ENCODE measurements at regions not wholly inside any gene's neighbourhood (a gene's known extent, or its start where the extent isn't known, plus 50 kb on each side); places are given as distances from the start of the nearest gene placed in this dataset.

DNA sequence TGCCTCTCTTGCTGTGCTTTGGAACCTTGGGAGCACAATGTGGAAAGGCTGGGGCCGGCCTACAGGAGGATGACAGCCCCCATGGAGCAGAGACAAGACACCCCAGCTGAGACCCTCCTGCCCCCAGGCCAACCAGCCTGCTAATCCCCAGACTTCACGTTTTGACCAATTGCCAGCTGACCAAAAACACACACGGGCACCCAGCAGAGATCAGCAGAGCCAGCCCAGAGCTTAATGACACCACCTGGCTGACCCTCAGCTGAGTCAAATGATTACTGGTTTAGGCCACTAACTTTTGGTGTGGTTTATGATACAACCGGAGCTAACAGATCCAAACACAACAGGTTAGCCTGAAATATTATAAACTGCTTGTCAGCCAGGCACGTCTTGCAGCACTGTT lies 111.2 kb upstream of the KIF5B start:
- Histone ChIP-seq H3K4me1 (no peaks in the 10 kb centered on the region), H3K36me3 (no peaks in the 10 kb centered on the region), H3K9me3 (no peaks in the 10 kb centered on the region), H3K27me3 (no peaks in the 10 kb centered on the region), H3K9ac (ENCODE audit: low read depth in 2 of 2, low read length in 2 of 2) (no peak overlapping the region), H3K4me3 (no peak overlapping the region), H3K27ac (no peak overlapping the region)
- TF ChIP-seq, protein P1, sequence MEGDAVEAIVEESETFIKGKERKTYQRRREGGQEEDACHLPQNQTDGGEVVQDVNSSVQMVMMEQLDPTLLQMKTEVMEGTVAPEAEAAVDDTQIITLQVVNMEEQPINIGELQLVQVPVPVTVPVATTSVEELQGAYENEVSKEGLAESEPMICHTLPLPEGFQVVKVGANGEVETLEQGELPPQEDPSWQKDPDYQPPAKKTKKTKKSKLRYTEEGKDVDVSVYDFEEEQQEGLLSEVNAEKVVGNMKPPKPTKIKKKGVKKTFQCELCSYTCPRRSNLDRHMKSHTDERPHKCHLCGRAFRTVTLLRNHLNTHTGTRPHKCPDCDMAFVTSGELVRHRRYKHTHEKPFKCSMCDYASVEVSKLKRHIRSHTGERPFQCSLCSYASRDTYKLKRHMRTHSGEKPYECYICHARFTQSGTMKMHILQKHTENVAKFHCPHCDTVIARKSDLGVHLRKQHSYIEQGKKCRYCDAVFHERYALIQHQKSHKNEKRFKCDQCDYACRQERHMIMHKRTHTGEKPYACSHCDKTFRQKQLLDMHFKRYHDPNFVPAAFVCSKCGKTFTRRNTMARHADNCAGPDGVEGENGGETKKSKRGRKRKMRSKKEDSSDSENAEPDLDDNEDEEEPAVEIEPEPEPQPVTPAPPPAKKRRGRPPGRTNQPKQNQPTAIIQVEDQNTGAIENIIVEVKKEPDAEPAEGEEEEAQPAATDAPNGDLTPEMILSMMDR (IDR thresholded peaks at IDR 0.05): no peak
- intact Hi-C loops (cut with DNase I): no loop called here
- DNase-seq: no peak

DNA sequence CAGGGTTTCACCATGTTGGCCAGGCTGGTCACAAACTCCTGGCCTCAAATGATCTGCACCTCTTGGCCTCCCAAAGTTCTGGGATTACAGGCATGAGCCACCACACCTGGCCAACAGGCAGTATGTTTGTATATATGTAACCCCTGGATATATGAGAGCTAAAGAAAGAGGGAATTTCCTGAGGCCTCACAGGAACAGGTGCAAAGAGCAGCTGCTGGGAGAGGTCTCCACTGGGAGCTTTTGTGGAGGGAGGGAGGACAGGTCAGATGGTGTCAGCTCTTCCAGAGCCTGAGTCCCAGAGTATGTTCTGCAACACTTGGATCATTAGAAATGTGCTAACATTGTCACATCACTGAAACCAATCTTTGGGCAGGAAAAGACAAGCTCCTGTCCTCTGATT lies 110.1 kb upstream of the KIF5B start:
- TF ChIP-seq, protein P1 (IDR thresholded peaks at IDR 0.05): no peak
- Histone ChIP-seq H3K9me3 (no peaks in the 10 kb centered on the region), H3K36me3 (no peaks in the 10 kb centered on the region), H3K27me3 (no peaks in the 10 kb centered on the region), H3K9ac (ENCODE audit: low read depth in 2 of 2, low read length in 2 of 2) (no peak overlapping the region), H3K27ac (no peak overlapping the region), H3K4me1 (no peaks in the 10 kb centered on the region), H3K4me3 (no peak overlapping the region)
- DNase-seq: no peak
- intact Hi-C loops (cut with DNase I): no loop called here

DNA sequence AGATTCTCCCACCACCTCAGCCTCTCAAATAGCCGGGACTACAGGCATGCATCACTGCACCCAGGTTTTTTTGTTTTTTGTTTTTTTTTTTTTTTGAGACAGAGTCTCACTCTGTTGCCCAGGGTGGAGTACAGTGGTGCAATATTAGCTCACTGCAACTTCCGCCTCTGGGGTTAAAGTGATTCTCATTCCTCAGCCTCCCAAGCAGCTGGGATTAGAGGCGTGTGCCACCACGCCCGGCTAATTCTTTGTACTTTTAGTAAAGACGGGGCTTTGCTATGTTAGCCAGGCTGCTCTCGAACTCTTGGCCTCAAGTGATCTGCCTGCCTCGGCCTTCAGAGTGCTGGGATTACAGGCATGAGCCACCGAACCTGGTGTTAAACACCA lies 107.5 kb upstream of the KIF5B start:
- TF ChIP-seq, protein P1 (IDR thresholded peaks at IDR 0.05): no peak
- H3K9me3 ChIP-seq: no peaks in the 10 kb centered on the region
- peak; percentile 64 for DNase-seq
- peak overlapping the region; percentile 68 for H3K27ac ChIP-seq
- no peak overlapping the region for H3K4me3 ChIP-seq
- H3K36me3 ChIP-seq: no peaks in the 10 kb centered on the region
- H3K27me3 ChIP-seq: no peaks in the 10 kb centered on the region
- no peaks in the 10 kb centered on the region for H3K4me1 ChIP-seq
- H3K9ac ChIP-seq (ENCODE audit: low read depth in 2 of 2, low read length in 2 of 2): no peak overlapping the region
- intact Hi-C loops (cut with DNase I): no loop called here

DNA sequence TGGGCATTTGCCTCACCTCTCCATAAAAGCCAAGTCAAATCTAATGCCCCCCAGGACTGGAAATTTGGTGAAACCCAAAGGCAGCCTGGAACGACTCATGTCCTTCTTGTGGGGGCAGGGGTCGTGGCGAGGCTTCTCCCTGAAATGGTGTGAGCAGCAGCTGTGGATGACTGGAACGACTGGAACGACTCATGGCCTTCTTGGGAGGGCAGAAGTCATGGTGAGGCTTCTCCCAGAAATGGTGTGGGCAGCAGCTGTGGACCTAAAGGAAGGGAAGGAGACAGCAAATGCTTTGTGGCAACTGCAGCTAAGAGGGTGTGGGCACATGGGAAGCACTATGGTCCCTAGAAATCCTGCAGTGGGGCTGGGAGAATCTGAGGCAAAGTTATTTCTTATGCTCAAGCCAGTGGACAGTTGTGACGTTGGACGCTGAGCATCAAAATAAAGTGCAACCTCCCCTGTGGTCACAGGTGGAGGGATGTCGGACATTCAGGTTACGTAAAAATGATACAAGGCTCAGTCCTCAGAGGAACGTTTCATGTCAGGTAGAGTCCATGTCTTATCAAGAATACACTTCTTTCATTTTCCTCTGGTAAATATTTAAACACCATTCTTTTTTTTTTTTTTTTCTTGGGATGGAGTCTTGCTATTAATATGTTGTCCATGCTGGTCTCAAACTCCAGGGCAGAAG lies 107.0 kb upstream of the KIF5B start:
- no peaks in the 10 kb centered on the region for H3K36me3 ChIP-seq
- no peaks in the 10 kb centered on the region for H3K27me3 ChIP-seq
- peak overlapping the region in 1 of 2 donors; percentile 70 for H3K9ac ChIP-seq (ENCODE audit: low read depth in 2 of 2, low read length in 2 of 2)
- no peak overlapping the region for H3K4me3 ChIP-seq
- no peak for DNase-seq
- H3K4me1 ChIP-seq: no peaks in the 10 kb centered on the region
- no peaks in the 10 kb centered on the region for H3K9me3 ChIP-seq
- TF ChIP-seq, protein P1 (IDR thresholded peaks at IDR 0.05): no peak
- intact Hi-C loops (cut with DNase I): no loop called here
- H3K27ac ChIP-seq: peak overlapping the region; percentile 68

DNA sequence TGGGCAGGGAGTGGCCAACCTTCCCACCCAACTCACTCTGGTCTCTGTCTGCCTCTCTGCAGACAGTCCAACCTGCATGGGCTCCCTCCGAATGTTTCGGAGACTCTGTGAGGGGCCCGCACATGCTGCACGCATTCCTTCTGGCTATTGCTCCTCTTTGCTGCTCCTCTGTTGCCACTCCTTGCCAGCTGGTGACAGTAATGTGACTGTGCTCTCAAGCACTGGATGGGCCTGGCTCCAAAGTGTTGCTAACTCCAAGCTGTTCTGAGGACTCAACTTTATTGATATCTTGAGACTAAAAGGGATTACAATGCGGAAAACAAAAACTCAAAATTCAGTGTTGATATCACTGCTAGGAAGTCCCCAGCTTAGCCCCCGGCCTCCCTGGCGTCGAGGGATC lies 105.4 kb upstream of the KIF5B start:
- DNase-seq: no peak
- Histone ChIP-seq H3K27ac (no peak overlapping the region), H3K4me3 (no peak overlapping the region), H3K36me3 (no peaks in the 10 kb centered on the region), H3K4me1 (no peaks in the 10 kb centered on the region), H3K9ac (ENCODE audit: low read depth in 2 of 2, low read length in 2 of 2) (no peak overlapping the region), H3K9me3 (no peaks in the 10 kb centered on the region), H3K27me3 (no peaks in the 10 kb centered on the region)
- intact Hi-C loops (cut with DNase I): no loop called here
- TF ChIP-seq, protein P1 (IDR thresholded peaks at IDR 0.05): no peak

All from colonic mucosa (tissue), 4 donors.